ENCODE measurements at regions not wholly inside any gene's neighbourhood (a gene's known extent, or its start where the extent isn't known, plus 50 kb on each side); places are given as distances from the start of the nearest gene placed in this dataset.

GRCh38 chr4:11636551-11636950, 207.9 kb upstream of the HS3ST1 start:
- no peaks in the 10 kb centered on the region for H3K4me1 ChIP-seq (ENCODE audit: insufficient read depth, low read length, poor library complexity, severe bottlenecking)
- ChIA-PET POLR2A (ENCODE audit: low non-redundant PET) (no interaction called here), CTCF (no interaction called here)
- H3K27me3 ChIP-seq (replicated peaks; ENCODE audit: insufficient read depth, low read depth, low read length, poor library complexity) = no peaks in the 10 kb centered on the region
- TF ChIP-seq, protein P1, sequence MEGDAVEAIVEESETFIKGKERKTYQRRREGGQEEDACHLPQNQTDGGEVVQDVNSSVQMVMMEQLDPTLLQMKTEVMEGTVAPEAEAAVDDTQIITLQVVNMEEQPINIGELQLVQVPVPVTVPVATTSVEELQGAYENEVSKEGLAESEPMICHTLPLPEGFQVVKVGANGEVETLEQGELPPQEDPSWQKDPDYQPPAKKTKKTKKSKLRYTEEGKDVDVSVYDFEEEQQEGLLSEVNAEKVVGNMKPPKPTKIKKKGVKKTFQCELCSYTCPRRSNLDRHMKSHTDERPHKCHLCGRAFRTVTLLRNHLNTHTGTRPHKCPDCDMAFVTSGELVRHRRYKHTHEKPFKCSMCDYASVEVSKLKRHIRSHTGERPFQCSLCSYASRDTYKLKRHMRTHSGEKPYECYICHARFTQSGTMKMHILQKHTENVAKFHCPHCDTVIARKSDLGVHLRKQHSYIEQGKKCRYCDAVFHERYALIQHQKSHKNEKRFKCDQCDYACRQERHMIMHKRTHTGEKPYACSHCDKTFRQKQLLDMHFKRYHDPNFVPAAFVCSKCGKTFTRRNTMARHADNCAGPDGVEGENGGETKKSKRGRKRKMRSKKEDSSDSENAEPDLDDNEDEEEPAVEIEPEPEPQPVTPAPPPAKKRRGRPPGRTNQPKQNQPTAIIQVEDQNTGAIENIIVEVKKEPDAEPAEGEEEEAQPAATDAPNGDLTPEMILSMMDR (conservative IDR thresholded peaks at IDR 0.05; ENCODE audit: low read depth, low read length) = no peak
- TF ChIP-seq EZH2 (IDR thresholded peaks at IDR 0.05; ENCODE audit: borderline replicate concordance, low read depth, low read length, poor library complexity, severe bottlenecking) = no peak
- BruUV-seq (replicated peaks) = no TSS peak
- no peaks in the 10 kb centered on the region for H3K36me3 ChIP-seq (ENCODE audit: insufficient read depth, low read length, poor library complexity, severe bottlenecking)
- H3K4me3 ChIP-seq (ENCODE audit: low read depth, low read length, poor library complexity, severe bottlenecking) = no peak overlapping the region
- peaks cover 46% of the 10 kb centered on the region for H3K9me3 ChIP-seq (ENCODE audit: low read depth, low read length, poor library complexity, severe bottlenecking)
- H3K27ac ChIP-seq (ENCODE audit: low read depth, low read length, poor library complexity, severe bottlenecking) = no peak overlapping the region
- DNase-seq (ENCODE audit: low spot score) = no peak
- intact Hi-C loops (cut with micrococcal nuclease; ENCODE audit: unreplicated experiment) = no loop called here

GRCh38 chr4:11636031-11636430, 207.3 kb upstream of the HS3ST1 start:
- no peaks in the 10 kb centered on the region for H3K36me3 ChIP-seq (ENCODE audit: insufficient read depth, low read length, poor library complexity, severe bottlenecking)
- no peaks in the 10 kb centered on the region for H3K27me3 ChIP-seq (replicated peaks; ENCODE audit: insufficient read depth, low read depth, low read length, poor library complexity)
- CTCF ChIA-PET = no interaction called here
- POLR2A ChIA-PET (ENCODE audit: low non-redundant PET) = no interaction called here
- BruUV-seq (replicated peaks) = no TSS peak
- intact Hi-C loops (cut with micrococcal nuclease; ENCODE audit: unreplicated experiment) = no loop called here
- peaks cover 42% of the 10 kb centered on the region for H3K9me3 ChIP-seq (ENCODE audit: low read depth, low read length, poor library complexity, severe bottlenecking)
- TF ChIP-seq, protein P1 (conservative IDR thresholded peaks at IDR 0.05; ENCODE audit: low read depth, low read length) = no peak
- TF ChIP-seq EZH2 (IDR thresholded peaks at IDR 0.05; ENCODE audit: borderline replicate concordance, low read depth, low read length, poor library complexity, severe bottlenecking) = no peak
- H3K4me3 ChIP-seq (ENCODE audit: low read depth, low read length, poor library complexity, severe bottlenecking) = no peak overlapping the region
- DNase-seq (ENCODE audit: low spot score) = no peak
- no peak overlapping the region for H3K27ac ChIP-seq (ENCODE audit: low read depth, low read length, poor library complexity, severe bottlenecking)
- H3K4me1 ChIP-seq (ENCODE audit: insufficient read depth, low read length, poor library complexity, severe bottlenecking) = no peaks in the 10 kb centered on the region

DNA sequence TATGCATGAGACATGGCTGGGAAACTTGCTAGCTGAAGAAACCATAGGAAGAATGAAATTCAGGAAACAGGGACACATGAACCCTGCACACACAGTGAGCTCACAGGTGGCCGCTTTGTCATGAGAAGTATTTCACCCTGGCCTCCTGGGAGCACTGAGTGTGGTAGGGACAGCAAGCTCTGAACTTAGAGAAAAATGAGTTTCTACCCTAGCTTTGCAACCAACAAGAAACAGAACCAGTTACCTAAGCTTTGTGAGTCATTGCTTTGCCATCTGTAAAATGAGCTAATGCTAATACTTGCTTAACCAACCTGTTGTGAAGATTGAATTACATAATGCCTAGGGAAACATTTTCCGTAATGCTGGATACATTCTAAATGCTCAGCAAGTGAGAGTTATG, 206.6 kb upstream of the HS3ST1 start:
- H3K27me3 ChIP-seq (replicated peaks; ENCODE audit: insufficient read depth, low read depth, low read length, poor library complexity) = no peaks in the 10 kb centered on the region
- no TSS peak for BruUV-seq (replicated peaks)
- CTCF ChIA-PET = no interaction called here
- no peak overlapping the region for H3K4me3 ChIP-seq (ENCODE audit: low read depth, low read length, poor library complexity, severe bottlenecking)
- H3K9me3 ChIP-seq (ENCODE audit: low read depth, low read length, poor library complexity, severe bottlenecking) = peaks cover 41% of the 10 kb centered on the region
- intact Hi-C loops (cut with micrococcal nuclease; ENCODE audit: unreplicated experiment) = no loop called here
- DNase-seq (ENCODE audit: low spot score) = no peak
- no peaks in the 10 kb centered on the region for H3K36me3 ChIP-seq (ENCODE audit: insufficient read depth, low read length, poor library complexity, severe bottlenecking)
- POLR2A ChIA-PET (ENCODE audit: low non-redundant PET) = no interaction called here
- no peaks in the 10 kb centered on the region for H3K4me1 ChIP-seq (ENCODE audit: insufficient read depth, low read length, poor library complexity, severe bottlenecking)
- no peak overlapping the region for H3K27ac ChIP-seq (ENCODE audit: low read depth, low read length, poor library complexity, severe bottlenecking)
- TF ChIP-seq EZH2 (IDR thresholded peaks at IDR 0.05; ENCODE audit: borderline replicate concordance, low read depth, low read length, poor library complexity, severe bottlenecking) = no peak
- TF ChIP-seq, protein P1 (conservative IDR thresholded peaks at IDR 0.05; ENCODE audit: low read depth, low read length) = no peak

Data from A673 (cell line).